Mesothelial cell of epicardium (in vitro differentiated cells): ENCODE measurements at regions not wholly inside any gene's neighbourhood (a gene's known extent, or its start where the extent isn't known, plus 50 kb on each side); places are given as distances from the start of the nearest gene placed in this dataset.
"Not testable (repeated sequence)": the region's sequence is repeated elsewhere in the genome, so short reads cannot be mapped to it uniquely, and the experiment has no call there.

Source experiments
- DNase-seq, 2 experiments: peaks; one replicate each; pipeline ENCODE4 v3.0.0; 2021; ENCODE audit warnings: low spot score in 2 of 2; ENCODE audit not compliant: unreplicated experiment in 2 of 2
- H3K27ac Mint-ChIP-seq: 2 replicates; pipeline ENCODE4 v1.8.0; 2021; ENCODE audit warnings: mixed read lengths
- H3K27me3 Mint-ChIP-seq: 2 replicates; pipeline ENCODE4 v1.8.0; 2021; ENCODE audit warnings: low read depth, mixed read lengths
- H3K36me3 Mint-ChIP-seq: 2 replicates; pipeline ENCODE4 v1.8.0; 2021; ENCODE audit warnings: mixed read lengths
- H3K4me1 Mint-ChIP-seq: 2 replicates; pipeline ENCODE4 v1.8.0; 2021; ENCODE audit warnings: mixed read lengths
- H3K4me3 Mint-ChIP-seq: 2 replicates; pipeline ENCODE4 v1.8.0; 2021; ENCODE audit warnings: mild to moderate bottlenecking, moderate library complexity, mixed read lengths
- H3K9me3 Mint-ChIP-seq: 2 replicates; pipeline ENCODE4 v1.8.0; 2021; ENCODE audit warnings: mixed read lengths
- CTCF ChIP-seq: fragments of 200-600 bp; sonication (generic); IDR thresholded peaks from one replicate; pipeline ENCODE4 v1.5.0; 2021; ENCODE audit warnings: antibody characterized with exemption; ENCODE audit not compliant: unreplicated experiment

GRCh38 chr6:99816795-99817194 lies 177.2 kb downstream of the MCHR2 start:
- no peak for DNase-seq
- no peak for TF ChIP-seq CTCF
- Mint-ChIP-seq H3K4me1 (peaks cover 6% of the 10 kb centered on the region), H3K36me3 (no peaks in the 10 kb centered on the region), H3K27ac (no peak overlapping the region), H3K4me3 (no peak overlapping the region), H3K27me3 (no peaks in the 10 kb centered on the region), H3K9me3 (peaks cover 5% of the 10 kb centered on the region)

- H3K4me1 Mint-ChIP-seq = peaks cover 14% of the 10 kb centered on the region
- no peak for DNase-seq
- no peak overlapping the region for H3K4me3 Mint-ChIP-seq
- no peak overlapping the region for H3K27ac Mint-ChIP-seq
- H3K9me3 Mint-ChIP-seq = peaks cover 5% of the 10 kb centered on the region
- no peaks in the 10 kb centered on the region for H3K36me3 Mint-ChIP-seq
- TF ChIP-seq CTCF = no peak
- no peaks in the 10 kb centered on the region for H3K27me3 Mint-ChIP-seq
These were observed 175.9 kb downstream of the MCHR2 start for GRCh38 chr6:99818161-99818560.

- TF ChIP-seq CTCF = no peak
- Mint-ChIP-seq H3K27me3 (no peaks in the 10 kb centered on the region), H3K4me1 (peaks cover 17% of the 10 kb centered on the region), H3K27ac (no peak overlapping the region), H3K9me3 (peaks cover 5% of the 10 kb centered on the region), H3K36me3 (no peaks in the 10 kb centered on the region), H3K4me3 (no peak overlapping the region)
- no peak for DNase-seq
These were observed 174.2 kb downstream of the MCHR2 start for GRCh38 chr6:99819853-99820252.

GRCh38 chr6:99821164-99821563 lies 172.9 kb downstream of the MCHR2 start:
- H3K36me3 Mint-ChIP-seq = no peaks in the 10 kb centered on the region
- no peak for DNase-seq
- peaks cover 5% of the 10 kb centered on the region for H3K9me3 Mint-ChIP-seq
- H3K27me3 Mint-ChIP-seq = no peaks in the 10 kb centered on the region
- H3K4me1 Mint-ChIP-seq = peaks cover 17% of the 10 kb centered on the region
- TF ChIP-seq CTCF = no peak
- no peak overlapping the region for H3K27ac Mint-ChIP-seq
- no peak overlapping the region for H3K4me3 Mint-ChIP-seq

GRCh38 chr6:99822741-99823512 lies 171.1 kb downstream of the MCHR2 start:
- Mint-ChIP-seq H3K27ac (peak overlapping the region; percentile 39), H3K4me1 (peaks cover 17% of the 10 kb centered on the region), H3K4me3 (peak overlapping the region; percentile 72), H3K9me3 (no peaks in the 10 kb centered on the region), H3K36me3 (no peaks in the 10 kb centered on the region), H3K27me3 (no peaks in the 10 kb centered on the region)
- no peak for TF ChIP-seq CTCF
- DNase-seq = no peak

GRCh38 chr6:99823513-99824235 lies 170.3 kb downstream of the MCHR2 start:
- H3K27me3 Mint-ChIP-seq, DNase-seq, H3K36me3 Mint-ChIP-seq, H3K9me3 Mint-ChIP-seq: not testable (repeated sequence)
- Mint-ChIP-seq H3K4me1 (peaks cover 17% of the 10 kb centered on the region), H3K27ac (peak overlapping the region; percentile 39), H3K4me3 (peak overlapping the region; percentile 72)
